Mammary epithelial cell (primary cell): ENCODE measurements at regions not wholly inside any gene's neighbourhood (a gene's known extent, or its start where the extent isn't known, plus 50 kb on each side); places are given as distances from the start of the nearest gene placed in this dataset.

Experiments used
- CTCF ChIP-seq, 2 donors: IDR thresholded peaks in 1 of 2; conservative IDR thresholded peaks in 1 of 2; 2 replicates each; pipeline ENCODE4 v1.5.1; 2011 to 2012; ENCODE audit warnings: inconsistent platforms in 2 of 2, low read length in 2 of 2, mild to moderate bottlenecking in 2 of 2, control low read depth in 1 of 2, low read depth in 1 of 2; ENCODE audit not compliant: insufficient read depth in 1 of 2; ENCODE audit errors: extremely low read depth in 1 of 2
- EZH2 ChIP-seq: IDR thresholded peaks from 2 replicates; pipeline ENCODE4 v1.6.1; 2012; ENCODE audit warnings: low read length, inconsistent platforms, borderline replicate concordance

DNA sequence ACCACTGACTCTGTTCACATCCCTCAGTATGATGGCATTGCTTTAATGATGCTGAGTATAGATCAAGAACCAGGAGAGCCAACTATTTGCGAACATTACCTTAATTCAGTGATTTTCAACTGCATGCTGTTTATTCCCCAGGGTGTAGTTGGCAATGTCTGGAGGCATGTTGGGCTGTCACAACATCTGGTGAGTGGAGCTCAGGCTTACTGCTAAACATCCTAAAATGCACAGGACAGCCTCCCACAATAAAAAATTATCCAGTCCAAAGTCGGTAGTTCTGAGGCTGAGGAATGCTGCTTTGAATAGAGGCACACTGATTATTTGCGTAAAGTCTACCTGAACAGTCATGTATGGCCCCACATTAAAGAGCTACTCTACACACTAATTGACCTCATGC lies 94.8 kb upstream of the OPRM1 start:
- TF ChIP-seq CTCF (conservative IDR thresholded peaks at IDR 0.05 in 1 of 2, IDR thresholded peaks at IDR 0.05 in 1 of 2; ENCODE audit: extremely low read depth in 1 of 2, insufficient read depth in 1 of 2, low read depth in 1 of 2, low read length in 2 of 2) (no peak), EZH2 (no peak)
